B cell (primary cell): ENCODE measurements at regions not wholly inside any gene's neighbourhood (a gene's known extent, or its start where the extent isn't known, plus 50 kb on each side); places are given as distances from the start of the nearest gene placed in this dataset.

Experiments used
- CTCF ChIP-seq: fragments of 200-600 bp; IDR thresholded peaks from one replicate; pipeline ENCODE4 v1.8.0; 2022; ENCODE audit warnings: antibody characterized with exemption, mild to moderate bottlenecking
- EZH2 ChIP-seq: IDR thresholded peaks from 2 replicates; pipeline ENCODE4 v1.6.1; 2012; ENCODE audit warnings: borderline replicate concordance, low read depth, mild to moderate bottlenecking, moderate library complexity, low read length; ENCODE audit not compliant: insufficient read depth, poor library complexity, severe bottlenecking

DNA sequence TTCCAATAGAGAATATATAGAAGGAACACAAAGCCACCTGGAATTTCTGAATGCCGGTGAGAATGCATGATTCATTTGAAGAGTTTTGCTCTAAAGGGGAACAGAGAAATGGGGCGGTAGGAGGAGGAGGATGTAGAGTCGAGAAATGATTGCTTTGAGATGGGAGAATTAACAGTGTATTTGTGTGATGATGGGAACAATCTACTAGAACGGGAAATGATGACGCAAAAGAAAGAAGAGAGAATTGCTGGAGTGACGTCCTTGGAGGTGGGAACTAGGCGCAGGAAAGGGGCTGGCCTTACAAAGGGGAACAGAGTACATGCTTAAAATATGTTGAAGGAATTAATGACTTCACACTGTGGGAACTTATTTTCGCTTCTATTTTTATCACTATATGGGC is 188.1 kb downstream of the SDHAF3 start:
- TF ChIP-seq CTCF: no peak
- no peak for TF ChIP-seq EZH2
